Hepatocyte (in vitro differentiated cells): ENCODE measurements at regions not wholly inside any gene's neighbourhood (a gene's known extent, or its start where the extent isn't known, plus 50 kb on each side); places are given as distances from the start of the nearest gene placed in this dataset.

ENCODE experiments used
- DNase-seq: peaks from one replicate; pipeline ENCODE4 v3.0.0-alpha.2; 2016; ENCODE audit warnings: low spot score
- H2AFZ ChIP-seq: fragments of 200-600 bp; sonication (generic); 2 replicates; pipeline ENCODE4 v1.6.0; 2016; ENCODE audit warnings: antibody characterized with exemption, mild to moderate bottlenecking
- H3K27ac ChIP-seq: fragments of 200-600 bp; sonication (generic); 2 replicates; pipeline ENCODE4 v1.5.1; 2016; ENCODE audit warnings: mild to moderate bottlenecking
- H3K27me3 ChIP-seq: fragments of 200-600 bp; sonication (generic); 2 replicates; pipeline ENCODE4 v1.6.1; 2016
- H3K36me3 ChIP-seq: fragments of 200-600 bp; sonication (generic); replicated peaks from 2 replicates; pipeline ENCODE4 v1.5.1; 2016; ENCODE audit warnings: low read depth; ENCODE audit not compliant: insufficient read depth
- H3K4me1 ChIP-seq: fragments of 200-600 bp; sonication (generic); 2 replicates; pipeline ENCODE4 v1.5.1; 2016; ENCODE audit warnings: mild to moderate bottlenecking, moderate library complexity; ENCODE audit not compliant: insufficient read depth
- H3K4me2 ChIP-seq: fragments of 200-600 bp; sonication (generic); 2 replicates; pipeline ENCODE4 v1.6.0; 2016
- H3K4me3 ChIP-seq: fragments of 200-600 bp; sonication (generic); 2 replicates; pipeline ENCODE4 v1.5.1; 2016; ENCODE audit warnings: mild to moderate bottlenecking
- H3K79me2 ChIP-seq: fragments of 200-600 bp; sonication (generic); 2 replicates; pipeline ENCODE4 v1.6.0; 2017; ENCODE audit warnings: mild to moderate bottlenecking
- H3K9me2 ChIP-seq: fragments of 200-600 bp; sonication (generic); replicated peaks from 2 replicates; pipeline ENCODE4 v1.6.0; 2017; ENCODE audit warnings: mild to moderate bottlenecking; ENCODE audit not compliant: insufficient read depth
- H3K9me3 ChIP-seq: fragments of 200-600 bp; sonication (generic); 2 replicates; pipeline ENCODE4 v1.5.1; 2016; ENCODE audit warnings: low read depth, mild to moderate bottlenecking
- H4K20me1 ChIP-seq: fragments of 200-600 bp; sonication (generic); 2 replicates; pipeline ENCODE4 v1.6.0; 2016; ENCODE audit warnings: mild to moderate bottlenecking; ENCODE audit not compliant: insufficient read depth, poor library complexity, severe bottlenecking
- EZH2 ChIP-seq: fragments of 200-600 bp; sonication (generic); IDR thresholded peaks from 2 replicates; pipeline ENCODE4 v1.6.1; 2016; ENCODE audit warnings: antibody characterized with exemption, mild to moderate bottlenecking, borderline replicate concordance
- EZH2phosphoT487 ChIP-seq: fragments of 200-600 bp; sonication (generic); IDR thresholded peaks from one replicate; pipeline ENCODE4 v1.6.1; 2018; ENCODE audit warnings: antibody characterized with exemption, mild to moderate bottlenecking, low read depth, moderate library complexity; ENCODE audit not compliant: unreplicated experiment, severe bottlenecking
- whole genome bisulfite sequencing: methylation state at CpG from one replicate; pipeline ENCODE4 v1.1.6; 2016; ENCODE audit warnings: low lambda C conversion rate; ENCODE audit errors: missing lambda C conversion rate; 5-methylcytosine and 5-hydroxymethylcytosine counted together
- TF ChIP-seq, protein P1 (sequence below): fragments of 200-600 bp; sonication (generic); IDR thresholded peaks from 2 replicates; pipeline ENCODE4 v1.5.1; 2016; ENCODE audit warnings: antibody characterized with exemption, mild to moderate bottlenecking; ENCODE audit not compliant: poor library complexity

GRCh38 chr5:96083361-96083881, 121.8 kb upstream of the ELL2 start:
- Histone ChIP-seq H3K27me3 (no peaks in the 10 kb centered on the region), H3K4me2 (no peak overlapping the region), H2AFZ (no peak overlapping the region), H3K79me2 (no peaks in the 10 kb centered on the region), H4K20me1 (no peaks in the 10 kb centered on the region), H3K4me3 (no peak overlapping the region), H3K4me1 (no peaks in the 10 kb centered on the region), H3K36me3 (no peaks in the 10 kb centered on the region), H3K9me3 (no peaks in the 10 kb centered on the region), H3K27ac (no peak overlapping the region), H3K9me2 (no peaks in the 10 kb centered on the region)
- WGBS = 35% methylated on average over 4 of the region's 4 CpGs
- TF ChIP-seq, protein P1, sequence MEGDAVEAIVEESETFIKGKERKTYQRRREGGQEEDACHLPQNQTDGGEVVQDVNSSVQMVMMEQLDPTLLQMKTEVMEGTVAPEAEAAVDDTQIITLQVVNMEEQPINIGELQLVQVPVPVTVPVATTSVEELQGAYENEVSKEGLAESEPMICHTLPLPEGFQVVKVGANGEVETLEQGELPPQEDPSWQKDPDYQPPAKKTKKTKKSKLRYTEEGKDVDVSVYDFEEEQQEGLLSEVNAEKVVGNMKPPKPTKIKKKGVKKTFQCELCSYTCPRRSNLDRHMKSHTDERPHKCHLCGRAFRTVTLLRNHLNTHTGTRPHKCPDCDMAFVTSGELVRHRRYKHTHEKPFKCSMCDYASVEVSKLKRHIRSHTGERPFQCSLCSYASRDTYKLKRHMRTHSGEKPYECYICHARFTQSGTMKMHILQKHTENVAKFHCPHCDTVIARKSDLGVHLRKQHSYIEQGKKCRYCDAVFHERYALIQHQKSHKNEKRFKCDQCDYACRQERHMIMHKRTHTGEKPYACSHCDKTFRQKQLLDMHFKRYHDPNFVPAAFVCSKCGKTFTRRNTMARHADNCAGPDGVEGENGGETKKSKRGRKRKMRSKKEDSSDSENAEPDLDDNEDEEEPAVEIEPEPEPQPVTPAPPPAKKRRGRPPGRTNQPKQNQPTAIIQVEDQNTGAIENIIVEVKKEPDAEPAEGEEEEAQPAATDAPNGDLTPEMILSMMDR = no peak
- TF ChIP-seq EZH2phosphoT487 (no peak), EZH2 (no peak)
- DNase-seq = no peak

- H3K9me2 ChIP-seq = no peaks in the 10 kb centered on the region
- H3K27ac ChIP-seq = no peak overlapping the region
- no peaks in the 10 kb centered on the region for H4K20me1 ChIP-seq
- no peaks in the 10 kb centered on the region for H3K27me3 ChIP-seq
- no peak for DNase-seq
- no peak overlapping the region for H3K4me3 ChIP-seq
- H3K4me1 ChIP-seq = no peaks in the 10 kb centered on the region
- H3K36me3 ChIP-seq = no peaks in the 10 kb centered on the region
- H3K4me2 ChIP-seq = no peak overlapping the region
- no peak overlapping the region for H2AFZ ChIP-seq
- WGBS = 89% methylated on average over 2 of the region's 2 CpGs
- H3K79me2 ChIP-seq = no peaks in the 10 kb centered on the region
- TF ChIP-seq EZH2 = no peak
- TF ChIP-seq EZH2phosphoT487 = no peak
- TF ChIP-seq, protein P1 = no peak
- H3K9me3 ChIP-seq = no peaks in the 10 kb centered on the region
These were observed 119.7 kb upstream of the ELL2 start for GRCh38 chr5:96081276-96081858.

GRCh38 chr5:96080557-96080956, 118.9 kb upstream of the ELL2 start:
- H2AFZ ChIP-seq = no peak overlapping the region
- no peak overlapping the region for H3K4me3 ChIP-seq
- no peak overlapping the region for H3K27ac ChIP-seq
- DNase-seq = no peak
- no peaks in the 10 kb centered on the region for H3K9me2 ChIP-seq
- H3K4me1 ChIP-seq = no peaks in the 10 kb centered on the region
- TF ChIP-seq, protein P1 = no peak
- no peak for TF ChIP-seq EZH2
- no peak for TF ChIP-seq EZH2phosphoT487
- no peaks in the 10 kb centered on the region for H3K9me3 ChIP-seq
- H4K20me1 ChIP-seq = no peaks in the 10 kb centered on the region
- H3K27me3 ChIP-seq = no peaks in the 10 kb centered on the region
- no peak overlapping the region for H3K4me2 ChIP-seq
- H3K79me2 ChIP-seq = no peaks in the 10 kb centered on the region
- H3K36me3 ChIP-seq = no peaks in the 10 kb centered on the region

DNA sequence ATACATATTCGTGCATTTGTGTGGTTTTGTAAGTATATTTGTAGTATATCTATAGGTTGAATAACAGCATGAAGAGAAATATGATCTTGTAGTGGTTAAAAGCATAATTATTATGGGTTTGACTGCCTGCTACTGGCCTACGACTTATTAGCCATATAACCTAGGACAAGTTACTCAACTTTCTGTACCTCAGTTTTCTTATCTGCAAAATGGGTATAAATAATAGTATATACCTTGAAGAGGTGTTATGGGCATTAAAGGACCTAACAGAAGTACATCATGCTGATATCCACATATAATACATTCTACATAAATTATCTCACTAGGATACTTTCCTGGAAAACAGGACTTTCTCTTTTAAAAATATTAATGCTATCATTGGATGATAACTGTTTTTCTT, 118.3 kb upstream of the ELL2 start:
- H3K9me3 ChIP-seq = no peaks in the 10 kb centered on the region
- no peaks in the 10 kb centered on the region for H3K9me2 ChIP-seq

More for the DNA sequence above, 118.3 kb upstream of the ELL2 start:
- Histone ChIP-seq H3K79me2 (no peaks in the 10 kb centered on the region), H3K27ac (no peak overlapping the region), H3K4me2 (no peak overlapping the region), H3K4me1 (no peaks in the 10 kb centered on the region), H3K27me3 (no peaks in the 10 kb centered on the region), H2AFZ (no peak overlapping the region), H3K4me3 (no peak overlapping the region), H4K20me1 (no peaks in the 10 kb centered on the region), H3K36me3 (no peaks in the 10 kb centered on the region)
- TF ChIP-seq, protein P1 = no peak
- 86% methylated on average over 2 of the region's 2 CpGs for WGBS
- DNase-seq = no peak
